Loucy (cell line): ENCODE measurements at regions not wholly inside any gene's neighbourhood (a gene's known extent, or its start where the extent isn't known, plus 50 kb on each side); places are given as distances from the start of the nearest gene placed in this dataset.

ENCODE experiments used
- EZH2phosphoT487 ChIP-seq: fragments of 200-600 bp; IDR thresholded peaks from 2 replicates; pipeline ENCODE4 v1.6.1; 2018; ENCODE audit warnings: antibody characterized with exemption, mild to moderate bottlenecking, moderate library complexity, borderline replicate concordance
- TF ChIP-seq, protein P1 (sequence below): fragments of 200-600 bp; sonication (generic); conservative IDR thresholded peaks from 2 replicates; pipeline ENCODE4 v1.5.1; 2014; ENCODE audit warnings: mild to moderate bottlenecking, antibody characterized with exemption, low read length

DNA sequence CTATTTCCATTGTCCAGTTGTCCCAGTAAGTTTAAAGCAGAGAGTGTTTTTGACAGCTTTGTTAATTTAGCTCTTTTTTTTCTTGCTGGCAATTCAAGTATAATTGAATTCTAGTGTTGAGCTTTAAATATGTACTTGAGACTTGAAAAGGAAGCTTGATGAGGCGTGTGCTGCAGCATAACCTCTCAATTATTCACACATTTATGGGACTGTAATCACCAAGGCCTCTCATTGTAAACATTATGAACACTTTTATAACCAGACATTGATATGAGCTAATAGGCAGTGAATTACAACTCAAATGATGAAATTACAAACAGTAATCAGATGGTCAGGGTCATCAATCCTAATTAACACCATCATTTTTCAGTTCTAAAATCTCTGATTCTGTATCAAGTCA is 378.0 kb upstream of the DDHD1 start:
- TF ChIP-seq, protein P1, sequence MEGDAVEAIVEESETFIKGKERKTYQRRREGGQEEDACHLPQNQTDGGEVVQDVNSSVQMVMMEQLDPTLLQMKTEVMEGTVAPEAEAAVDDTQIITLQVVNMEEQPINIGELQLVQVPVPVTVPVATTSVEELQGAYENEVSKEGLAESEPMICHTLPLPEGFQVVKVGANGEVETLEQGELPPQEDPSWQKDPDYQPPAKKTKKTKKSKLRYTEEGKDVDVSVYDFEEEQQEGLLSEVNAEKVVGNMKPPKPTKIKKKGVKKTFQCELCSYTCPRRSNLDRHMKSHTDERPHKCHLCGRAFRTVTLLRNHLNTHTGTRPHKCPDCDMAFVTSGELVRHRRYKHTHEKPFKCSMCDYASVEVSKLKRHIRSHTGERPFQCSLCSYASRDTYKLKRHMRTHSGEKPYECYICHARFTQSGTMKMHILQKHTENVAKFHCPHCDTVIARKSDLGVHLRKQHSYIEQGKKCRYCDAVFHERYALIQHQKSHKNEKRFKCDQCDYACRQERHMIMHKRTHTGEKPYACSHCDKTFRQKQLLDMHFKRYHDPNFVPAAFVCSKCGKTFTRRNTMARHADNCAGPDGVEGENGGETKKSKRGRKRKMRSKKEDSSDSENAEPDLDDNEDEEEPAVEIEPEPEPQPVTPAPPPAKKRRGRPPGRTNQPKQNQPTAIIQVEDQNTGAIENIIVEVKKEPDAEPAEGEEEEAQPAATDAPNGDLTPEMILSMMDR = no peak
- TF ChIP-seq EZH2phosphoT487 = no peak
